ENCODE measurements at regions not wholly inside any gene's neighbourhood (a gene's known extent, or its start where the extent isn't known, plus 50 kb on each side); places are given as distances from the start of the nearest gene placed in this dataset.
"Not testable (repeated sequence)": the region's sequence is repeated elsewhere in the genome, so short reads cannot be mapped to it uniquely, and the experiment has no call there.

GRCh38 chr7:73175322-73175721, 89.5 kb upstream of the SPDYE9 start:
- DNase-seq (ENCODE audit: low read depth): not testable (repeated sequence)

DNA sequence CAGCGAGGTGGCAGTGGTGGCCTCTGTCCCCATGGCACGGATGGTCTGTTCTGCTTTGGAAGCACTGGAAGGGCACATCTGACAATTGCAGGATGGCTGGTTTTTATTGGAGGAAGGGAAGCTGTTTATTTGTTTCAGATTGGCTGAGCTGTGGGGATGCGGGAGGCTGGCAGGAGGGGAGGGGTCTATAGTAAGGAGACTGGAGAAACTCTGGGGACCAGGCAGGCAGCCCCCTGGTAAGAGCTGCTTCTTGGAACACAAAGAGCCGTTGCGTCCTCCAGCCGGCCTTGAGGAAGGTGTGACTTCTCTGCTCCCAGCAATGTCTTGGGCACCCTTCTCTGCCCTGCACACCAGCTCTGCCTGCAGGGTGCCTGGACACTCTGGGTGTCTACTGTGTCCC, 85.1 kb upstream of the SPDYE9 start:
- not testable (repeated sequence) for DNase-seq (ENCODE audit: low read depth)

GRCh38 chr7:73170415-73170814, 84.6 kb upstream of the SPDYE9 start:
- not testable (repeated sequence) for DNase-seq (ENCODE audit: low read depth)

- DNase-seq (ENCODE audit: low read depth): not testable (repeated sequence)
Measured at GRCh38 chr7:73166152-73166551, 80.3 kb upstream of the SPDYE9 start.

DNA sequence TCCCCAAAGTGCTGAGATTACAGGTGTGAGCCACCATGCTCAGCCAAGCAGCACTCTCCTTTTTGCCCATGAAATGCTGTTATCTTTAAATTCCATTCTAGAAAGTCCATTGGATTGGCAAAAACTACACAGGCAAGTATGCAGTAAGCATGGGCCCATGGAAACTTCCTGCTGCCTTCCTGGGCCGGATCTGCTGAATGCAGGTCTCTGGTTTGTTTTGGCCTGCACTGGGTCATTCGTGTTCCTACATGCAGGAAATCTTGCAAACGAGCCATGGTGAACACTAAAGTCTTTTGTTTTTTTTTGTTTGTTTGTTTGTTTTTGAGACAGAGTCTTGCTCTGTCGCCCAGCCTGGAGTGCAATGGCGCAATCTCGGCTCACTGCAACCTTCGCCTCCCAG, 76.8 kb upstream of the SPDYE9 start:
- not testable (repeated sequence) for DNase-seq (ENCODE audit: low read depth)

GRCh38 chr7:73161727-73162126, 75.9 kb upstream of the SPDYE9 start:
- not testable (repeated sequence) for DNase-seq (ENCODE audit: low read depth)

- DNase-seq (ENCODE audit: low read depth): not testable (repeated sequence)
Measured at GRCh38 chr7:73157169-73157661, 71.4 kb upstream of the SPDYE9 start.

- not testable (repeated sequence) for DNase-seq (ENCODE audit: low read depth)
Measured at GRCh38 chr7:73156510-73157168, 70.8 kb upstream of the SPDYE9 start.

DNA sequence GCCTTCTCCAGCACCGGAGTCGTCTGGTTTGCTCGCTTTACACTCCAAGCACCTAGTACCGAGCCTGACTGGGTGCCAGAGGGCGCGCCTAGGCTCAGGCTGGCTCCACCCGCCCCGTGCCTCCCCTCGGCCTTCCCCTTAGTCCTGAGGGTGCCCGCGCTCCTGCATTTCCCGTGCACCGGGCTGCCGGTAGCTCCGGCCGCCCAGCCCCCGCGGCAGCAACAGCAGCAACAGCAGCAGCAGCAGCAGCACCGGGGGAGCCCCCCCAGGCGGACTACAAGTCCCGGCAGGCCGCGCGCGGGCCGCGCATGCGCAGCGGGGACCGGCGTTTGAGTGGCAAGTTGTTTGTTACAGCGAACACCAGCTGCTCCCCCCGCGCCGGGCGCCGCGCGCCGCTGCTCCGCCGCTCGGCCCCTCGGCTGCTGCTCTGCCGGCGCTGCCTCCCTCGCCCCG, 68.8 kb upstream of the SPDYE9 start:
- DNase-seq (ENCODE audit: low read depth): peak; percentile 68

DNA sequence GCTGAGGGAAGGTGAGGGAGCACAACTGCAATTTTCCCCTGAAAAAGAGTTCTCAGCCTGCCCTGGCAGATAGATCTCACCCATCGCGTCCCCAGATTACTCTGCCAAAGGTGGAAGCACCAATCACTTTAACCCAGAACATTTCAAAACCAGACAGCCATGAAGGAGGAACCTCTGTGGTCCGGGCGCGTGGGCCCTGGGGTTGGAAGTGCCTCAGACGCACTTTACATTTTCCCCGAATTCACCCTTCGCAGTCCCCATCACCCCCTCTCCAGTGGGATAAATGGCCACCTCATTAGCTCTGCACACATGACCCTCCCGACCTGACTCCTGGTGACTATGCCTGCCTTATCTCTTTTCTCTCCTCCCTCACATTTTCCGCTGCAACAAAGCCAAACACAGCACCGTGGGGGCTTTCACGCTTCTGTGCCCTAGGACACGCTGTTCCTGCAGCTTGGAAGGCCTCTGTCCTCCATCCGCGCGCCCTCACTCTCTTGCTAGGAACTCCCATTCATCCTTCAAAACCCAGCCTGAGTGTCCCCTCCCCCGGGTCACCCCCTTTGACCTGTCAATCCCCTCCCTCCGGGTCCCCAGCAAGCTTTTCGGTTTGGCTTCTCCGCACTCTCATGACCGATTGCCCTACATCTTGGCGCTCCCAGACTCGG, 68.2 kb upstream of the SPDYE9 start:
- DNase-seq (ENCODE audit: low read depth): not testable (repeated sequence)

DNA sequence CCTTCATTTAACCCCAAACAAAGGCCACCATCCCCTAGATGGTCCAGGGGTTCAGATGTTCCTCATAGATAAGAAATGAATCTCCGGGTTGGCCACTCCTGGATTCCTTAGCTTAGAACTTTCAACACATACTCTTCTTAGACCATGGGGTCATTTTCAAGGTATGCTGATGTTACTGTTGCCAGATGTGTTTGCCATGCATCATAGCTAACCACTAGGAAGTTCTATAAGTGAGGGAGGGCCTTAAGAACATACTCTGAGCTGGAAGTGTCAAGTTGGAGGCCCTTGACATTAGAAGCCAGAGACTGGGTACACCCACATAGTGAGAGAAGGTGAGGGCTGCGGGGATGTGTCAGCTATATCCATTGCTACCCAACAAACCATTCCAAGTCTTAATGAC, 62.7 kb upstream of the SPDYE9 start:
- not testable (repeated sequence) for DNase-seq (ENCODE audit: low read depth)

GRCh38 chr7:73147681-73148080, 61.8 kb upstream of the SPDYE9 start:
- DNase-seq (ENCODE audit: low read depth): not testable (repeated sequence)

DNA sequence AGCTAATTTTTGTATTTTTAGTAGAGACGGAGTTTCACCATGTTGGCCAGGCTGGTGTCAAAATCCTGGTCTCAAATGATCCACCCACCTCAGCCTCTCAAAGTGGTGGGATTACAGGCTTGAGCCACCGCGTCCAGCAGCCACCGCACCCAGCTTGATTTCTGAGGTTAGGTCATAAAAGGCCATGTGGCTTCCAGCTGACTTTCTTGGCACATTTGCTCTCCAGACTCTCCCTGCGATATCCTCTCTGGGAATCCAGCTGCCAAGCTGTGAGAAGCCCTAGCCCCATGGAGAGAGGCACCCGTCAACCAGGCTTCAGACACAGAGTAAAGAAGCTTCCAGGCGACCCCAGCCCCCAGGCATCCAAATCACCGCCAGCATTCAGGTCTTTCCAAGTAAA, 58.2 kb upstream of the SPDYE9 start:
- DNase-seq (ENCODE audit: low read depth): not testable (repeated sequence)

DNA sequence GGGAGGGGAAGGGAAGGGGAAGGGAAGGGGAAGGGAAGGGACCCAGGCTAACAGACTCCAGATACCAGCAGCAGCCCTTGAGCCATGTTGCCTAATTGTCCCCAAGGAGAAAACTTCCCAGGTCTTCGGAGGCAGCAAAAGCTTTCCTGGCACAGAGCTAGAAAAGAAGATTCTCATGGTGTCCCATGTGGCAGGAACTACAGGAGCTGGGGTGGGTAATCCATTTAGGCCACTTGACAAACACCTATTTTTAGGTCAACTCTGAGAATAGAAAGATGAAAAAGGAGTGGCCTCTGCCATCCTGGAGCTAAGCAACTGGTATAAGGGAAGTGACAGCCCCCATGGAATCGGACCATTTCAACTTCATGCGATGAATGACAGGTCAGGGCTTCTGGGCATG, 52.1 kb upstream of the SPDYE9 start:
- not testable (repeated sequence) for DNase-seq (ENCODE audit: low read depth)

Data from stimulated activated CD4-positive, alpha-beta T cell treated with anti-CD3 and anti-CD28 coated beads, Interleukin-2, amount 100 ng/mL, for 4 hours (primary cell).